HG03354 (cell line): ENCODE measurements at regions not wholly inside any gene's neighbourhood (a gene's known extent, or its start where the extent isn't known, plus 50 kb on each side); places are given as distances from the start of the nearest gene placed in this dataset.
"Not testable (repeated sequence)": the region's sequence is repeated elsewhere in the genome, so short reads cannot be mapped to it uniquely, and the experiment has no call there.

Source experiments
- ATAC-seq: cut with Tn5 transposase; IDR thresholded peaks from one replicate; pipeline ENCODE4 v1.9.1; 2021; ENCODE audit warnings: mild to moderate bottlenecking; ENCODE audit not compliant: unreplicated experiment, poor library complexity, severe bottlenecking

DNA sequence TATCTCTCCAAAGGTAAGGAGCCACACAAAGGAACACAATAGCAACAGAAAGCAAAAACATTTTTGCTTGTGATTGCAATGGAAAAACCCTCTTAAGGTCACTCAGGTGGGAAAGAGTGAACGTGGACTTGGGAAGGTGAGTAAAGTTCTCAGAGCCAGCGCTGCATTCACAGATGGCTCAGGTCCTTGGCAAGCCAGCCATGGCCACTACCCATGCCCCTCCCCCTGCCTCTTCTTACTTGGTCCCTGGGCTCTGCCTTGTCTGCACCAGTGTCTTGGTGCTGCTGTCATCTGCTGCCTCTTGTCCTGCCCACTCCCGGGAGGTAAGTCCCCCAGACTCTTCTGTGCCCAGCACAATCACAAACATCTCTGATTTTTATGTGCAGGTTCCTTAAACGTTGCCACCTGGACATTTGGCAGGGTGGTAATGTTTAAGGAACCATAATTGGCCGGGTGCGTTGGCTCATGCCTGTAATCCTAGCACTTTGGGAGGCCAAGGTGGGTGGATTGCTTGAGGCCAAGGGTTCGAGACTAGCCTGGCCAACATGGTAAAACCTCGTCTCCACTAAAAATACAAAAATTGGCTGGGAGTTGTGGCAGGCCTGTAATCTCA is 74.6 kb downstream of the FEM1C start:
- no peak for ATAC-seq

DNA sequence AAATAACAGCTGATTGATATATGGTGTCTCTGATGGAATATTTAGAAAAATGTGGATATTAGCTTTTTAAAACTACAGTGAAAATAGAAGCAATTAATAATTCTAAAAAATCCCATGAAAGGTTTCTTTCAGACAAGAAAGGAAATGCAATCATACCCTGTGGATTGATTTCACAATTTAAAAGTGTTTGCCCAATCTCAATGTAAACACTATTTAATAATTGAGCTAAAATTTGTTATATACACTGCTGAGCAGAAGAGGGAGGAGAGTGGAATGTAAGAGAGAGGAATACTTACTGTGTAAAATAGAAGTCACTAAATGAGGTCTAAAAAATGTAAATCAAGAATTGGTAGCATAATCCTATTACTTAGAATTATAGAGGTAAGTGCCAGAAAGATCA is 76.9 kb downstream of the FEM1C start:
- ATAC-seq: no peak

DNA sequence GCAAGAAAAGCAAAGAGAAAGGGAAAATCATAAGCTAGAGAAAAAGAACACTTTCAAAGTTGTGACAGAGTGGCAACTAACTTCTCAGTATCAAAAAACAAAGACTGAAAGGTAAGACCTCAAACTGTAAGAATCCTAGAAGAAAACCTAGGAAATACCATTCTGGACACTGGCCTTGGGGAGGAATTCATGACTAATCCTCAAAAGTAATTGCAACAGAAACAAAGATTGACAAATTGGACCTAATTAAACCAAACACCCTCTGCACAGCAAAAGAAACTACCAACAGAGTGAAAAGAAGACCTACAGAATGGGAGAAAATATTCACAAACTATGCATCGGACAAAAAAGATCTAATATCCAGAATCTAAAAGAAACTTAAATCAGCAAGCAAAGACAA is 79.1 kb downstream of the FEM1C start:
- ATAC-seq: no peak

DNA sequence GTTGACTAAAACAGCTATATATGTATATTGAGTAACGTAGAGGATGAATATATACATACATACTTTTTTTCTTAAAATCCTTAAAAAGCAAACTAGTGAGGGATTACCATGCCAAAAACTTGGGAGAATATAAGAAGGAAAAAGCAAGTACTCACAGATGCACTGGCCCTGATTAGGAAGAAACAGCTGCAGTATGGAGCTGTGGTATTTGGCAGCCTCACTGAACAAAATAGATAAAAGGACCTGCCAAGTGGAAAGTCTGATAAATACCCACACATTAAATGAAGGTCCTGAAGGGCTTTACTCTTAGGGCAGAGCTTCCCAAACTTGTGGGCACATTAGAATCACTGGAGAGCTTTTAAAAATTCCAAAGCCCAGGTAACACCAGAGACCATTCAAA is 80.6 kb downstream of the FEM1C start:
- ATAC-seq: no peak

DNA sequence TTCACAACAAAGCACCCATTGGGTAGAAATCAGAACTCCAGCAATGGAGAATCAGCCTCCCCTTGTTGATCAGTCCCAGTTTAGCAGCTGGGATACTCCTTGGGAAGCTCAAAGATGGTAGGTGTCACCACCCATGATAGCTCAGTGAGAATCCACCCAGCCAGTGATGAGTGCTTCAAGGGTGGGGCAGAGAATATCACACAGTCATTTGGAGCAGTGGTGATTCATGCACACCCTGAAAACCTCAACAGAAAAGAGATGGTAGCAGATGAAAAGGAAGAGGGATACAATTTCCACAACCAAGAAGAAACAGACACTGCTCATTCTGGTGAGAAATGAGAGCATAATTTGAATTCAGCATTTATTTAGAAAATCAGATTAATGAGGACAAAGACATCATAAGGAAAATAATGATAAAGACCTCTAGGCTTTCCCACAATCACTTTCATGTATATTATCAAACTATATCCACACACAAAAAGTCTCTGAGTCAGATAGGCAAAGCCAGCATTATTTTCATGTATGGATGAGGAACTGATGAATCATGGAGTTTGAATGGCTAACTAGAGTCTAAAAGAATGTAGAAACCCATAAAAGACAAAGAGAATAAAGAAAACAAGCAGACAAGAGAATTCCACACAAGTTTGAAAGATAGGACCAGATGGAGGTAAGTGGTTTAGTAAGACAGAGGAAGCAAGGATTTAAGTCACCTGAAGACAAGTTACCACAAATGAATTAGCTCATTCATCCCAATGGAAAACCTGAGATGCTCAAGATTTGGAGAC is 82.9 kb downstream of the FEM1C start:
- peak; percentile 55 for ATAC-seq

DNA sequence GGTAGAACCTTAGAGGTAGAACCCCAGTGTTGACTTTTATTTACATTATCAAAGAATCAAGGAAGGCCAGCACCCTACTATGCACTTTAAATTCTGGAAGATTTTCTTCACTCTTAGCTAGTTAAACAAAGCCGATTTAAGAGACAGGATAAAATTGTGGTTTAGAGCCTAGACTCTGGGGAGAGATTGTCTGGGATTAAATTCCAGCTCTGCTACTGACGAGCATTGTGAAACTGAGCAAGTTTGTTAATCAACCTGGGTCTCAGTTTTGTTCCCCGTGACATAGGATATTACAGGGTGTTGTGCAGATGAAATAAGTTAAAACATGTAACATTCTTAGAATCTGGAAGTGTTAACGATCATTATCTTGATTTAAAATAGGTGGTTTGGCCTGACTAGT is 83.5 kb downstream of the FEM1C start:
- no peak for ATAC-seq

DNA sequence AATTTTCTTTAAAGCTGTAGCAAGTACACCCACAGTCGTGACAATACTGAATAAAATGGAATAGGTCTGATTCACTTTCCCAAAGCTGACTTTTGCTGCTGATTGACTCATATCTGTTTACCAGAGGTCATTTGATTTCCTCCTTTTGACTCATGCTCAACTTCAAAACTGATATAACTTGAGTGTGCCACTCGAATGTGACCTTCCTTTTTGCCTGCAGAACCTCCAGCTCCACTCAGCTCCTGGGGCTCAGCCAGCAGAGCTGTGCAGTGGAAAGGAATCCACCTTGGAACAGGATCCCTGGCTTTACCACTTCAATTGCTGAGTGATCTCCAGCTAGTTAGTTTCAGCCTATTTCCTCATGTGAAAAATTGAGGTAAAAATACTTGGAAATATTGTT is 84.1 kb downstream of the FEM1C start:
- ATAC-seq: peak; percentile 58

DNA sequence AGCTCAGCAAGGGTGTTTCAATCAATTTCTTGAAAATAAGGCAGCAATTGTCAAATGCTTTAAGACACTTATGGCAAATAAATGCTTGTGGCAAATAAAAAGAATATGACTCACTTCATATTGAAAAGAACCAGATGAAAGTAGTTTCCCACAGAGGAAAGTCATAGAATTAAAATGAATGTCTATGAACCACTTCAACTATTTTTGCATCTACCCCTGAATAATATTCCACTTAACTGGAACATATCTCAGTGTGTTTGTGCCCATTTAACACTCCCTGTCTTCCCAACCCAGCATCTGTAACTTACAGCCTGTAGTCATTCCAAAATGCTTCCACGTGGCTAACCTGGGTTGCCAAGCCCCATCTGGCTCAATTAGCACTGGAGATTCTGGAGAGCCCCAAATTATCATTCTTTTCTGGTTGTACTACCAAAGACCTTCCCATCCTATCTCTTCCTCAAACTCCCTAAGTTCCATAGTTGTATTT is 84.7 kb downstream of the FEM1C start:
- no peak for ATAC-seq

DNA sequence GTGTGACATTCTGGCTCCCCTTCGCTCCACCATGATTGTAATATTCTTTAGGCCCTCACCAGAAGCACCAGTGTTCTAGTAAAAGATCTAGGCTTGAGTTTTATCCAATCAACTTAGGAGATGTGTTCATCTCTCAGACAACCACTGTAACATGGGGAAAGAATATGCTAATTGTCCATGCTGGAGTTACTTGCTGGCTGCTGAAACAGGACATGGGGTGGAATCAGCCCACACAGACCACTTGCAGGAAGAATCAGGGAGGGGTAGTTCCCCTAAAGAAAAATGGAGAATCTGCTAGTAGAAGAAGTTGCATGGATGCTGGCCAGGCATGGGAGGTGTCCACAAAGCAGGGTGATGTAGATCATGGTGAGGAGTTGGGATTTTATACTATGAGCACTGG is 86.2 kb downstream of the FEM1C start:
- ATAC-seq: no peak

DNA sequence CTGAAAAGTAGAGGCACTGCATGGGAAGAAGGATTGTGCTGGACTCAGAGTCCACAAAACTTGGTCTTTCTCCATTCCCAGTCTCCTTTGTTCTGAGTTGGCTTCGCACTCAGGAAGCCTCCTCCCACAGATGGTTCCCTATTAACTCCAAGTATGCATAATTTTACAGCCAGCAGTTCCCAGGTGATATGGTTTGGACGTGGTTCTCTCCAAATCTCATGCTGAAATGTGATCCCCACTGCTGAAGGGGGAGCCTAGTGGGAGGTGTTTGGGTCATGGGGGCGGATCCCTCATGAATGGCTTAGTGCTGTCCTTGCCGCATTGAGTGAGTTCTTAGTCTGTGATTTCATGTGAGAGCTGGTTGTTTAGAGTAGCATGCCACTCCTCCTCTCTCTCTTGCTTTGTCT is 86.6 kb downstream of the FEM1C start:
- ATAC-seq: no peak

DNA sequence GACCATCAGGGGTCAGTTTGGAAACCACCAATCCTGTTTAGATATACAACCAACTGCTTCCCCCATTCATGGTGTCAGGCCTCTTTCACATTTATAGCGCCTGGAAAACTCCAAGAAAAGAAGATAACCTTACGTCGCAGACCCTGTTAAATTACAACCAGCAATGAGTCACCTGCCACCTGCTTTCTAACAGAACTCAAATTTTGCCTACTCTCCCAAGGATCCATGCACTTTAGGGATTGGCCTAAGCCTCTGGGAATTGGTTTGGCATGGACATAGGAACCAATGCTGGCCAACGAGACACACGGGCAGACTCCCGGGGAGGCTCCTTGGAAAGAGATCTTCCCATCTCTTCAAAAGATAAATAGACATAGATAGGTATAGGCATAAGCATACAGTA is 87.0 kb downstream of the FEM1C start:
- ATAC-seq: no peak

DNA sequence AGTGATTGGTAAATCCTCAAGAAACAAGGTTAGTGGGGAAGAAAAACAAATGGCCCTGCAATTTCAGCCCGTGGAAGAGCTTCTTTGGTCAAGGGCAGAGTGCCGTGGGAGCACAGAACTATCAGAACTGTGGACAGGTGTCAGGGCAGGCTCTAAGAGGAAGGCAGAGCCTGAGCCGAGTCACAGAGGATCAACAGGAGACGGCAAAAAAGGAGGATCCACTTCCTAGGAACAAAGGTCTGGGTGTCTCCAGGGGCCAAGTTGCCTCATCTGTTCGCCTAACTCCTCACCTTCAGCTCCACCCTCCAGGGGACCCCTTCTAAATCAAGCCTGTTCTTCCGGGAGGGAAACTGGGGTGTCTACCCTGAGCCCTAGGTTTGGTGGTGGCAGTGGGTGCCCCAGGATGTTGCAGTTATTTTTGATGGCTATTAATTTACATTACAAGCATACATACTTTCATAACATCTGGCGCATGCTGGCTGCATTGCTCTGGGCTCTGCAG is 88.0 kb downstream of the FEM1C start:
- no peak for ATAC-seq

DNA sequence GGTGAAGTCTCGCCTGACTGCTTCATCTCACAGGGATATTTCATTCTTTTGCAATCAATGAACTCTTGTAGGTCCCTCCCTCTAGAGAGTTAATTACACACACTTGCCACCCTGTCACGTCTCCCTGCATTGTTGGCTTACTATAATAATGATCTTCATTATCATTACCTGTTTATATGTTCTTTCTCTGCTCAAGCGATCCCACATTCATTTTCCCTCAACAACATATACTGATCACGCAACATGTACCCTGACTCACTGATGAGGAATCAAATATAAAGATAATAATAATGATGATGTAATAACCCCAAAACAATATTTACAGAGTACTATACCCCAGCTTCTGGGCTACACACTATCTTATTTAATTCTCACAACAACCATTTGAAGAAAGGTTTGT is 88.5 kb downstream of the FEM1C start:
- ATAC-seq: no peak

DNA sequence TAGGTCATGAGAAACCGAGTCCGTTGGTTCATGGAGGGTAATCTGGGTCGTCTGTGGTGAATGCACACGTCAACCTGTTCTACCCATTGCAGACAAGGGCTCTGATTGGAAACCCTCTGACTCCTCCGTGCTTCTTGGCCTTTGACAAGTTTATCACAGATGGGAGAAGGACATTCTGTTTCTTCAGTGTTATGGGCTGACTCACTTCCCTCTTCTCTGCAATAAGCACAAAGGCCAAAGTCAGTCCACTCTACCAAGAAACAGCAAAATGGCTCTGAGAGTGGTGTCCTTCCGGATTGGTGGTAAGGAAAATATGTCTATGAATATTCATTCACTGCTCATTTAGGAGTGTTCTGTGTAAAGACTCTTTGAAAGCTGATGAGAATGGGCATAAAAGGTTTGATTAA is 89.3 kb downstream of the FEM1C start:
- no peak for ATAC-seq

DNA sequence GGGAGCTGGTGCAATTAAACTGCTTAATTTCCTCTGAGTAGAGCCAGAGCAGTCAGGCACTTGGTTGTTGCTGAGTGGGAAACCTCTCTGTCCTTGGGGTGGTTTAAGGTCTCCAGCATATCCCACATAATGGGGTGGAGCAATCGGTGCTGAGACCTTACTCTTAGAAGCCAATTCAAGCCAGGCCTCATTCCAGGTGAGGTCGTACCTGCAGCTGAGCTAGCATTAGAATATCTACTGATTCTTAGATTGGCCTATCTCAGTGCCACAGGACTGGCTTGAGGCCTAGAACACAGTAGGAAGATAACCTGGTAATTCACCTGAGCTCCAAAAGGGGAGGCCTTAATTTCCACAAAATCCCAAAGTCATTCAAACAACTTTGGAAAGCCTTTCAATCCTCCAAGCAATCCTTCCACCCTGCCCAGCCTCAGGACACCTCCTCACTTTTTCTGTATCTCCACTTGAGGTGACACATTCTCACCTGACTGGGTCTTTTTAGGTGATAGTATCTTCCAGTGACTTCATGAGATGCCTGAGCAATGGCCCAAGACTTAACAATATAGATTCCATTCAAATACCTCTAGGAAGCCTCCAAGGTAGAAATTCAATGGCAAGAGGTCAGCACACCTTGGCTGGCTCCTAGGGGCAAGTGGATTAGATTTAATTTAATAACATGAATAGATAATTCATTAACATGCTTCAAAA is 91.0 kb downstream of the FEM1C start:
- no peak for ATAC-seq

DNA sequence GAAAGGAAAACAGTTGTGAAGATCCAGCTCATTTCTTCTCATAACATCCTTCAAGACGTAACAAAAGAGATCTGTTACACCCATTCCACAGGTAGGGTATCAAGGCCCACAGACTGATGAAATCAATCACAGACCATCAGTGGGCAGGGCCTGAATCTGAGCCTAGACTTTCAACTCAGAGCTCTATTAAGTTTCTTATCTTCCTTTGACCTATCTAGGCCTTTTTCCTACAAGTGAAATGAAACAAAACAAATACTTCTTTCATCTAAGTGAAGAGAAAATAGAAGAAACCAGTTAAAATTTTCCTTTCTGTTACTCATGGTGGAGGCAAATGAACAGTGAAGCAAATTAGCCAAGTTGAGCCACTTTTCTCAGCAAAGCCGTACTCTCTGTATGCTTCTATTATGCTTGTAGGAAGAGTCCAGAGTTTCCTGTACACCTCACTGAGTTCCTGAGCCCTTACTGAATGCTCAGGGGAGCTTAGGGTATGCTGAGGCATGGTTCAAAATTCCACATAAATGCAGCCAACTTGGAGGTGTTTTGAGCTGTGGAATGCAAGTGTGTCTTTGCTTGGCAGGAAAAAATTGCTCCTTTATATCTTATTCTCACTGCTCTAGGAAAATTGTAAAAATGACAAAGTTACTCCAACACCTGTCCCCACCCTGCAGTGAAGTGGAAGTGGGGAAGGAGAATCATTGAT is 91.9 kb downstream of the FEM1C start:
- no peak for ATAC-seq

DNA sequence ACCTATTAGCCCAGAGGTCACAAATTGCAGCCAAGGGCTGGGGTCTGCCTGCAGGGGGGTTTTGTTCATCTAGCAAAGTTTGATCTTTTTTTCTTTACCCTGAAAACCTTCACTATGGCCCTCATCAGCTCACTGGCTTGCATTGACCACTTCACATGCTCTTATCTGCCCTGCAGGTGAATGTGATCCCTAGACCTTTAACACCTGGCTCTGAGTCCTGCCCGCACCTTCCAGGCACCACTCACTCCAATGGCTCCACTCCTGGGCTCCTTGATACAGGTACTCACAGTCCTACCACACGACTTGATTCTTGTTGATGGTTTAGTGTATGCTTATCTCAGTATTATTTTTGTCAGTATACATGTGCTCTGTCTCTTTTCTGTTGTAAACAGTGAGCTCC is 92.5 kb downstream of the FEM1C start:
- no peak for ATAC-seq

DNA sequence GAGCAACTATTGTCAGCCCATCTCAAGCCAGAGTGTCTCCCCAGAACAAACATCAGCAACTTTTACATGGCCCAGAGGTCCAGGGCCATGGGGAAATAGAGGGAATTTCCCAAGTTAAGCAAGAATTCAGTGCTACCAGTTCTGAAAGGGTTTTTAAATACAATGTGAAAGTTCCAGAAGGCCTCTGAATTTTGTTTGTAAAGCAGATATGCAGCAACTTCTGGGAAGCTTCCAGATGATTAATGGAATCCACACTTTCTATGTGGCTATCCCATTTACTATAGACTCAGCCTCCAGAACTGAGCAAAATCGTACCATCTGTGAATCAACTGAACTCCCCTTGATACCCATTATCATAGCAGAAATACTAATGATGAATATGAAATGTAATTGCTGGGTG is 93.8 kb downstream of the FEM1C start:
- no peak for ATAC-seq

DNA sequence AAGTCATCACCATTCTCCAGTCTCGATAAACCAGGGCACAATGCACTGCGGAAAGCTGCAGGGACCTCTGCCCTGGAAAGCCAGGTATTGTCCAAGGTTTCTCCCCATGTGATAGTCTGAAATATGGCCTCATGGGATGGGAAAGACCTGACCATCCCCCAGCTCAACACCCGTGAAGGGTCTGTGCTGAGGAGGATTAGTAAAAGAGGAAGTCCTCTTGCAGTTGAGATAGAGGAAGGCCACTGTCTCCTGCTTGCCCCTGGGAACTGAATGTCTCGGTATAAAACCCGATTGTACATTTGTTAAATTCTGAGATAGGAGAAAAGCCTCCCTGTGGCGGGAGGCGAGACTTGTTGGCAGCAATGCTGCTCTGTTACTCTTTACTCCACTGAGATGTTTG is 95.9 kb downstream of the FEM1C start:
- not testable (repeated sequence) for ATAC-seq

DNA sequence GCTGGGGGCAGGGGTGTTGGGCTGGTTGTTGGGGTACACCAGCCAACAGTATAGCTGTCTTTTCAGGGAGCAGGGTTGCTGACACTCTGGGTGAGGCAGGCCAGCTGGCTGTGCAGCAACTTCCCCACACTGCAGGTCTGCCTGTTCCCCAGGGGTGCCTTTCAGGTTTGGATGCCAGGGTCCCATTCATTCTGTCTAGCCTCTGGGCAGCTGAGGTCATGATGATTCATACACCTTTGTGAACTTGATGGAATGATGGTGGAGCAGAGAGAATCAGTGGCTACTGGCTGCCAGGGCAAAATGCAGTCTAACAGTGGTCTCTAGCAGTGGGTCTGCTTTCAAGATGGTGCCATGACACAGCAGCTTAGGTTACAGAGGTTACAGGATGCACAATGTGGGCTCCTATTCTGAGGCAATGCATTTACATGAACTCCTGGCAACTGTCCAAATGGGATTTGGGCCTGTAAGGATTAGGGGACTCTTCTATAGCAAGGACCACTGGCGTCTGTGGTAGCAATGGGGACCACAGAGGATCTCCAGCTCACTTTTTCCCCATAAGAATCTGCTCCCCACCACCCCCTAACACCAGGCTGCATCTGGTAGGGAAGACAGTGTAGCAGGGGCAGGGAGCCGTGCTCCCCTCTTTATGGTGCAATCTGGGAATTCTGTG is 103.7 kb downstream of the FEM1C start:
- no peak for ATAC-seq
